ENCODE measurements at regions not wholly inside any gene's neighbourhood (a gene's known extent, or its start where the extent isn't known, plus 50 kb on each side); places are given as distances from the start of the nearest gene placed in this dataset.

- H3K4me3 ChIP-seq (ENCODE audit: low read depth, low read length), result no peak overlapping the region
- no peak for DNase-seq (ENCODE audit: low read depth)
- TF ChIP-seq, protein P1, sequence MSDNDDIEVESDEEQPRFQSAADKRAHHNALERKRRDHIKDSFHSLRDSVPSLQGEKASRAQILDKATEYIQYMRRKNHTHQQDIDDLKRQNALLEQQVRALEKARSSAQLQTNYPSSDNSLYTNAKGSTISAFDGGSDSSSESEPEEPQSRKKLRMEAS (IDR thresholded peaks at IDR 0.05; ENCODE audit: low read depth, low read length), result no peak
- no peak for TF ChIP-seq MYC (IDR thresholded peaks at IDR 0.05; ENCODE audit: low read depth, low read length)
- TF ChIP-seq POLR2A (IDR thresholded peaks at IDR 0.05; ENCODE audit: extremely low read depth, insufficient read length), result no peak
- no peak for TF ChIP-seq CTCF (IDR thresholded peaks at IDR 0.05; ENCODE audit: low read depth, low read length)
Measured at GRCh38 chr3:83393276-83393675, 1565.5 kb upstream of the CADM2 start.

DNA sequence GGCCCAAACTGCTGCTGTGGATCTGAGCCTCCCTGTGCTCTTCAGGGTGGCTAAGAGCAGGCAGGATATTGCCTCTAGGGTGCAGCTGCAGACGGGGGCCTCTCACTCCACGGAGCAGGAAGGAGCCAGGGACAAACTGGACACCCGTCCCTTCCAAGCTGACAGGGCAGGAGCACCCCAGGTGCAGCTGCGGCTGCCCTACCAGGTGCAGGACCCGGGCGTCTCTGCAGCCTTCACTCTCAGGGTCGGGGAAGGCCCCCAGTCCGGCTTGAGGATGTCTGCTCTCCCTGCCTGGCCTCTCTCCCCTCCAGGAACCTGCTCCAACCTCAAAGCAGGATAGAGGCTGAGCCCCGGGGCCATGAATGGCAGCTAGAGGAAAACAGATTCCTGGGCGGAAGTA lies 1554.9 kb upstream of the CADM2 start:
- DNase-seq (ENCODE audit: low read depth), result no peak
- H3K4me3 ChIP-seq (ENCODE audit: low read depth, low read length), result no peak overlapping the region
- TF ChIP-seq POLR2A (IDR thresholded peaks at IDR 0.05; ENCODE audit: extremely low read depth, insufficient read length), result no peak
- TF ChIP-seq, protein P1 (IDR thresholded peaks at IDR 0.05; ENCODE audit: low read depth, low read length), result no peak
- no peak for TF ChIP-seq CTCF (IDR thresholded peaks at IDR 0.05; ENCODE audit: low read depth, low read length)
- TF ChIP-seq MYC (IDR thresholded peaks at IDR 0.05; ENCODE audit: low read depth, low read length), result no peak

DNA sequence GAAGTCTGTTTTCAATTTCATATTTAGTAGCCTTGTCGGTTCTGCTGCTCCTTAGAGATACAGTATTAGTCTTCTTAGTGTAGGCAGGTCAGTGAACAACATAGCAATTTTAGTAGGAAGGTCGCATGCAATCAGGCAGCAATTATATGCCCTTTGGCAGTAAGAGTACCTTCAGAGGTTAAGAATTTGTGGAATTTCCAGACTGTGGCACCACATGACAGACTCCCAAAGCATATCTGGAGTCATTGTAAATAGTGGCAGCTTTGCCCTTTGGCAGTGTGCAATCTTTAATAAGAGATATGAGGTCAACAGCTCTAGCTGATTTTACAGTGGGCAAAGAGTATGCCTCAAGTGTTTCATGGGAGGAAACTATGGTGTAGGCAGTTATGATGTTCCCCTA lies 1532.5 kb upstream of the CADM2 start:
- no peak for DNase-seq (ENCODE audit: low read depth)
- TF ChIP-seq, protein P1 (IDR thresholded peaks at IDR 0.05; ENCODE audit: low read depth, low read length), result no peak
- no peak for TF ChIP-seq MYC (IDR thresholded peaks at IDR 0.05; ENCODE audit: low read depth, low read length)
- TF ChIP-seq CTCF (IDR thresholded peaks at IDR 0.05; ENCODE audit: low read depth, low read length), result no peak
- TF ChIP-seq POLR2A (IDR thresholded peaks at IDR 0.05; ENCODE audit: extremely low read depth, insufficient read length), result no peak
- no peak overlapping the region for H3K4me3 ChIP-seq (ENCODE audit: low read depth, low read length)

DNA sequence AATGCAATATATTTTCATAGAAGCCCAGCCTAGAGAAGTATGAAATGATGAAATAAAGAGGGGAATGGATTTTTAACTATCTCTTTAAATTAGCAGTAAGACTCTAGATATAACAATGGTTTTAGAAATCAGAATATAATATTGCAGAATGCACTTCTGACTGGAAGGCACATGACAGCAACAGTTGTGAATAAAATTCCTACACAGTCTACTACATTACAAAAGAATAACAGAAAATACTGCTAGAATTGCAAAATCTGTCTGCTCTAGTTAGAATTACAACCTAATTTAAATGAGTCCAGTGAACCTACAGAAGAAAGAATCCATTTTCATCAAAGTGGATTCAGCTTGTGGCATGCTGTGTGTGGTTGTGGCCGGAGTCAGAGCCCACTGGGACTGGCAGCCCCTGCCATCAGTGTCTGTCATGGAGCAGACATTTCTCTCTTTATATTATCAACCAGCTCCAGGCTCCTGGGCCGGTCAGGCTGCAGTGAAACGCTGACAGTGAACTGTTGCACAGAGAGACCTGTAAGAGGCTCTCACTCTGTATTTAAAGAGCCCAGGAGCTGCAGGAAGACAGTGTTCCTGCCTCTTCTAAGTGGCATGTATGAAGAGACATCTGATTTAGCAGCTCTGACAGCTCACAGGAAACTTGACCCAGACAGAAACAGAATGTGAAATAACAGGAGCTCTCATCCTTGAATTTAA lies 1523.8 kb upstream of the CADM2 start:
- DNase-seq (ENCODE audit: low read depth), result no peak
- no peak overlapping the region for H3K4me3 ChIP-seq (ENCODE audit: low read depth, low read length)
- TF ChIP-seq MYC (IDR thresholded peaks at IDR 0.05; ENCODE audit: low read depth, low read length), result no peak
- TF ChIP-seq CTCF (IDR thresholded peaks at IDR 0.05; ENCODE audit: low read depth, low read length), result no peak
- no peak for TF ChIP-seq POLR2A (IDR thresholded peaks at IDR 0.05; ENCODE audit: extremely low read depth, insufficient read length)
- TF ChIP-seq, protein P1 (IDR thresholded peaks at IDR 0.05; ENCODE audit: low read depth, low read length), result no peak

- H3K4me3 ChIP-seq (ENCODE audit: low read depth, low read length), result no peak overlapping the region
- DNase-seq (ENCODE audit: low read depth), result no peak
- TF ChIP-seq, protein P1 (IDR thresholded peaks at IDR 0.05; ENCODE audit: low read depth, low read length), result no peak
- TF ChIP-seq CTCF (IDR thresholded peaks at IDR 0.05; ENCODE audit: low read depth, low read length) (no peak), POLR2A (IDR thresholded peaks at IDR 0.05; ENCODE audit: extremely low read depth, insufficient read length) (no peak), MYC (IDR thresholded peaks at IDR 0.05; ENCODE audit: low read depth, low read length) (no peak)
Measured at GRCh38 chr3:83438188-83438587, 1520.6 kb upstream of the CADM2 start.

Data from NB4 (cell line).